22Rv1 (cell line): ENCODE measurements at regions not wholly inside any gene's neighbourhood (a gene's known extent, or its start where the extent isn't known, plus 50 kb on each side); places are given as distances from the start of the nearest gene placed in this dataset.

Source experiments
- ZFX ChIP-seq: fragments of 450-650 bp; IDR thresholded peaks from 2 replicates; pipeline ENCODE4 v1.6.1; 2017; ENCODE audit warnings: antibody characterized with exemption, borderline replicate concordance
- TF ChIP-seq, protein P1 (sequence below): fragments of 450-650 bp; IDR thresholded peaks from 2 replicates; pipeline ENCODE4 v1.5.1; 2017; ENCODE audit warnings: mild to moderate bottlenecking

DNA sequence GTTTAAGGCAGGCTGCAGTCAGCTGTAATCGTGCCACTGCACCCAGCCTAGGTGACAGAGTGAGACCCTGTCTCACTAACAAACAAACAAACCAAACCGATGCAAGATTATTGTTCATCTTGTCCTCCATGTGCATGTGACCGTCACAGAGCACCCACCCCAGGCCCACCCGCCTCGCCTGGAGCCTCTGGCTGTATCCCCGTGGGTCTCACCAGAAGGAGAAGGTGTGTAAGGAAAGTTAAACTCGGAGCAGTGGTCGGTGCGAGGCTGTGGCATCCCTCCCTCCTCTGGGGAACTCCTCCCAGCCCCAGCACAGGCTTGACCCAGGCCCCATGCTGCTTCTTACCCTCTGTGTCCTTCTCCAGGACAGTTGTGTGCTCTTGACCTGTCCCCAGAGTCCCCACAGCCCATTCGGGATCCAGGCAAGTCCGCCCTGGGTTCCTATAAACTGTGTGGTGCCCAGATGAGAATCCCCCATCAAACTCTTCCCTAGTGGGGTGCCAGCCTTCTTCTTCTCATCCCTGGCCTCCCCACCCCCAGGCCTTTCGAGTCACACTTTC is 318.4 kb downstream of the AJAP1 start:
- TF ChIP-seq, protein P1, sequence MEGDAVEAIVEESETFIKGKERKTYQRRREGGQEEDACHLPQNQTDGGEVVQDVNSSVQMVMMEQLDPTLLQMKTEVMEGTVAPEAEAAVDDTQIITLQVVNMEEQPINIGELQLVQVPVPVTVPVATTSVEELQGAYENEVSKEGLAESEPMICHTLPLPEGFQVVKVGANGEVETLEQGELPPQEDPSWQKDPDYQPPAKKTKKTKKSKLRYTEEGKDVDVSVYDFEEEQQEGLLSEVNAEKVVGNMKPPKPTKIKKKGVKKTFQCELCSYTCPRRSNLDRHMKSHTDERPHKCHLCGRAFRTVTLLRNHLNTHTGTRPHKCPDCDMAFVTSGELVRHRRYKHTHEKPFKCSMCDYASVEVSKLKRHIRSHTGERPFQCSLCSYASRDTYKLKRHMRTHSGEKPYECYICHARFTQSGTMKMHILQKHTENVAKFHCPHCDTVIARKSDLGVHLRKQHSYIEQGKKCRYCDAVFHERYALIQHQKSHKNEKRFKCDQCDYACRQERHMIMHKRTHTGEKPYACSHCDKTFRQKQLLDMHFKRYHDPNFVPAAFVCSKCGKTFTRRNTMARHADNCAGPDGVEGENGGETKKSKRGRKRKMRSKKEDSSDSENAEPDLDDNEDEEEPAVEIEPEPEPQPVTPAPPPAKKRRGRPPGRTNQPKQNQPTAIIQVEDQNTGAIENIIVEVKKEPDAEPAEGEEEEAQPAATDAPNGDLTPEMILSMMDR: no peak
- no peak for TF ChIP-seq ZFX
